Coronary artery (tissue), 2 donors: ENCODE measurements at regions not wholly inside any gene's neighbourhood (a gene's known extent, or its start where the extent isn't known, plus 50 kb on each side); places are given as distances from the start of the nearest gene placed in this dataset.

Experiments
- DNase-seq: peaks from one replicate; pipeline ENCODE4 v3.0.0-alpha.2; 2017; ENCODE audit warnings: low spot score
- H3K27ac ChIP-seq, 2 donors: fragments of 200-600 bp; sonication (generic); one replicate each; pipeline ENCODE4 v1.5.1; 2016 to 2019
- H3K4me3 ChIP-seq: fragments of 200-600 bp; sonication (generic); 2 replicates; pipeline ENCODE4 v1.5.1; 2016; ENCODE audit warnings: mild to moderate bottlenecking, moderate library complexity
- CTCF ChIP-seq: fragments of 200-600 bp; sonication (generic); IDR thresholded peaks from one replicate; pipeline ENCODE4 v1.5.1; 2019; ENCODE audit warnings: antibody characterized with exemption

- Histone ChIP-seq H3K27ac (no peak overlapping the region), H3K4me3 (no peak overlapping the region)
- DNase-seq: no peak
- no peak for TF ChIP-seq CTCF
Observed at GRCh38 chr4:137601934-137602333, 69.6 kb upstream of the PCDH18 start.

GRCh38 chr4:137599734-137600133, 67.4 kb upstream of the PCDH18 start:
- Histone ChIP-seq H3K4me3 (no peak overlapping the region), H3K27ac (no peak overlapping the region)
- no peak for DNase-seq
- no peak for TF ChIP-seq CTCF

- H3K27ac ChIP-seq: no peak overlapping the region
- H3K4me3 ChIP-seq: no peak overlapping the region
- DNase-seq: no peak
- no peak for TF ChIP-seq CTCF
Observed at GRCh38 chr4:137597752-137598430, 65.6 kb upstream of the PCDH18 start.

- no peak for DNase-seq
- Histone ChIP-seq H3K4me3 (no peak overlapping the region), H3K27ac (no peak overlapping the region)
- TF ChIP-seq CTCF: no peak
Observed at GRCh38 chr4:137587796-137588195, 55.5 kb upstream of the PCDH18 start.

GRCh38 chr4:137583671-137584070, 51.4 kb upstream of the PCDH18 start:
- TF ChIP-seq CTCF: no peak
- no peak for DNase-seq
- no peak overlapping the region for H3K4me3 ChIP-seq
- no peak overlapping the region for H3K27ac ChIP-seq
